ENCODE measurements at regions not wholly inside any gene's neighbourhood (a gene's known extent, or its start where the extent isn't known, plus 50 kb on each side); places are given as distances from the start of the nearest gene placed in this dataset.

- ChIA-PET POLR2A (no interaction called here), CTCF (no interaction called here)
- Histone ChIP-seq H3K27me3 (ENCODE audit: control insufficient read depth, insufficient read depth, low read length) (peaks cover 2% of the 10 kb centered on the region; the same call in 1 of the 2 replicates), H3K36me3 (ENCODE audit: control insufficient read depth, insufficient read depth, low read length) (no peaks in the 10 kb centered on the region), H3K4me3 (ENCODE audit: low read depth, low read length) (no peak overlapping the region)
- TF ChIP-seq CTCF (IDR thresholded peaks at IDR 0.05; ENCODE audit: insufficient read depth, low read depth, low read length): no peak
- DNase-seq (ENCODE audit: low read depth): no peak
Observed at GRCh38 chr6:55651015-55651414, 72.0 kb upstream of the HMGCLL1 start.

- Histone ChIP-seq H3K4me3 (ENCODE audit: low read depth, low read length) (no peak overlapping the region), H3K36me3 (ENCODE audit: control insufficient read depth, insufficient read depth, low read length) (no peaks in the 10 kb centered on the region), H3K27me3 (ENCODE audit: control insufficient read depth, insufficient read depth, low read length) (no peaks in the 10 kb centered on the region)
- TF ChIP-seq CTCF (IDR thresholded peaks at IDR 0.05; ENCODE audit: insufficient read depth, low read depth, low read length): no peak
- ChIA-PET CTCF (no interaction called here), POLR2A (no interaction called here)
- no peak for DNase-seq (ENCODE audit: low read depth)
Observed at GRCh38 chr6:55643861-55644260, 64.9 kb upstream of the HMGCLL1 start.

- ChIA-PET POLR2A (no interaction called here), CTCF (no interaction called here)
- no peaks in the 10 kb centered on the region for H3K36me3 ChIP-seq (ENCODE audit: control insufficient read depth, insufficient read depth, low read length)
- TF ChIP-seq CTCF (IDR thresholded peaks at IDR 0.05; ENCODE audit: insufficient read depth, low read depth, low read length): no peak
- H3K4me3 ChIP-seq (ENCODE audit: low read depth, low read length): no peak overlapping the region
- no peak for DNase-seq (ENCODE audit: low read depth)
- H3K27me3 ChIP-seq (ENCODE audit: control insufficient read depth, insufficient read depth, low read length): no peaks in the 10 kb centered on the region
Observed at GRCh38 chr6:55642366-55642765, 63.4 kb upstream of the HMGCLL1 start.

- Histone ChIP-seq H3K4me3 (ENCODE audit: low read depth, low read length) (no peak overlapping the region), H3K27me3 (ENCODE audit: control insufficient read depth, insufficient read depth, low read length) (no peaks in the 10 kb centered on the region), H3K36me3 (ENCODE audit: control insufficient read depth, insufficient read depth, low read length) (no peaks in the 10 kb centered on the region)
- CTCF ChIA-PET: interaction anchor here (0.7 to 1.8 kb wide), 2 partner anchors 19 to 269 kb away, joined by 3 to 7 read pairs; no protein-coding TSS in a partner anchor
- POLR2A ChIA-PET: no interaction called here
- no peak for TF ChIP-seq CTCF (IDR thresholded peaks at IDR 0.05; ENCODE audit: insufficient read depth, low read depth, low read length)
- DNase-seq (ENCODE audit: low read depth): no peak
Observed at GRCh38 chr6:55636406-55637102, 57.6 kb upstream of the HMGCLL1 start.

GRCh38 chr6:55633471-55633870 lies 54.5 kb upstream of the HMGCLL1 start:
- CTCF ChIA-PET: no interaction called here
- DNase-seq (ENCODE audit: low read depth): no peak
- POLR2A ChIA-PET: no interaction called here
- Histone ChIP-seq H3K36me3 (ENCODE audit: control insufficient read depth, insufficient read depth, low read length) (no peaks in the 10 kb centered on the region), H3K4me3 (ENCODE audit: low read depth, low read length) (no peak overlapping the region), H3K27me3 (ENCODE audit: control insufficient read depth, insufficient read depth, low read length) (no peaks in the 10 kb centered on the region)
- TF ChIP-seq CTCF (IDR thresholded peaks at IDR 0.05; ENCODE audit: insufficient read depth, low read depth, low read length): no peak
